SH-SY5Y (cell line): ENCODE measurements at regions not wholly inside any gene's neighbourhood (a gene's known extent, or its start where the extent isn't known, plus 50 kb on each side); places are given as distances from the start of the nearest gene placed in this dataset.

Experiments
- GATA2 ChIP-seq: IDR thresholded peaks from 2 replicates; pipeline ENCODE4 v1.6.1; 2011; ENCODE audit warnings: mild to moderate bottlenecking, low read depth, low read length
- GATA3 ChIP-seq: IDR thresholded peaks from 2 replicates; pipeline ENCODE4 v1.6.1; 2011; ENCODE audit warnings: low read depth, mild to moderate bottlenecking, low read length, moderate library complexity

DNA sequence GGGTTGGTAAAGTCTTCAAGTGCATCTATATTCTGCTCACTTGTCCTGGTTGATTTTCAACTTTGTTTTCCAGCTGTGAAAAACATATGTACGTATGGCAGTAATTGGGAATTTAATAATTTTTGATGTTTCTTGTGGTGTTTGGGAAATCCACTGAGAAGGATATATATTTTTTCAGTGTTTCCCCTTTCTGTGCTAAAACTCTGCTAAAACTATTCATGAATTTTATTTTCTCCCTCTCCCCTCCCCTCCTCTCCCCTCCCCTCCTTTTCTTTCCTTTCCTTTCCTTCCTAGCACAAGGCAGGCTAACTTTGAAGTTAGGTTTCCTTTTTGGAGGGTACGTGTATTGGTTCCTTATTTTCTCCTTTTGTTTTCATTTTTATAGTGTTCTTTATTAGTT is 220.7 kb downstream of the PDCD6IP start:
- TF ChIP-seq GATA2 (no peak), GATA3 (no peak)
